Activated naive CD8-positive, alpha-beta T cell treated with anti-CD3 and anti-CD28 coated beads, Interleukin-2, amount 50 U/mL, for 24 hours (primary cell): ENCODE measurements at regions not wholly inside any gene's neighbourhood (a gene's known extent, or its start where the extent isn't known, plus 50 kb on each side); places are given as distances from the start of the nearest gene placed in this dataset.
A peak's percentile ranks its signal among the peaks of the same experiment; 100 is the strongest.

Experiments
- ATAC-seq: fragments of 150-1000 bp; cut with Tn5 transposase; one replicate; pipeline ENCODE4 v1.10.0; 2021
- DNase-seq: peaks from one replicate; pipeline ENCODE4 v3.0.0; 2021
- H3K27ac Mint-ChIP-seq: one replicate; pipeline ENCODE4 v1.8.0; 2021; ENCODE audit warnings: mild to moderate bottlenecking, mixed read lengths
- H3K27me3 Mint-ChIP-seq: one replicate; pipeline ENCODE4 v1.8.0; 2021; ENCODE audit warnings: mixed read lengths
- H3K36me3 Mint-ChIP-seq: one replicate; pipeline ENCODE4 v1.8.0; 2021; ENCODE audit warnings: low read depth, mixed read lengths
- H3K4me1 Mint-ChIP-seq: one replicate; pipeline ENCODE4 v1.8.0; 2021; ENCODE audit warnings: mixed read lengths
- H3K4me3 Mint-ChIP-seq: one replicate; pipeline ENCODE4 v1.8.0; 2021; ENCODE audit warnings: mild to moderate bottlenecking, moderate library complexity, mixed read lengths
- H3K9me3 Mint-ChIP-seq: one replicate; pipeline ENCODE4 v1.8.0; 2021; ENCODE audit warnings: mixed read lengths

- no peaks in the 10 kb centered on the region for H3K27me3 Mint-ChIP-seq
- peaks cover 2% of the 10 kb centered on the region for H3K4me1 Mint-ChIP-seq
- no peaks in the 10 kb centered on the region for H3K36me3 Mint-ChIP-seq
- no peak overlapping the region for H3K27ac Mint-ChIP-seq
- H3K4me3 Mint-ChIP-seq, result no peak overlapping the region
- no peaks in the 10 kb centered on the region for H3K9me3 Mint-ChIP-seq
- ATAC-seq, result no peak
- no peak for DNase-seq
These were observed 53.8 kb upstream of the PSEN2 start for GRCh38 chr1:226816576-226816975.

GRCh38 chr1:226814751-226815537 is 55.5 kb upstream of the PSEN2 start:
- Mint-ChIP-seq H3K36me3 (no peaks in the 10 kb centered on the region), H3K27me3 (no peaks in the 10 kb centered on the region), H3K9me3 (no peaks in the 10 kb centered on the region), H3K27ac (no peak overlapping the region), H3K4me1 (peaks cover 2% of the 10 kb centered on the region), H3K4me3 (no peak overlapping the region)
- ATAC-seq (no peak), DNase-seq (no peak)

GRCh38 chr1:226813671-226814591 is 56.5 kb upstream of the PSEN2 start:
- Mint-ChIP-seq H3K27me3 (no peaks in the 10 kb centered on the region), H3K4me3 (no peak overlapping the region), H3K9me3 (no peaks in the 10 kb centered on the region), H3K4me1 (peaks cover 2% of the 10 kb centered on the region), H3K27ac (no peak overlapping the region), H3K36me3 (no peaks in the 10 kb centered on the region)
- ATAC-seq (no peak), DNase-seq (no peak)

GRCh38 chr1:226810681-226811080 is 59.7 kb upstream of the PSEN2 start:
- Mint-ChIP-seq H3K36me3 (no peaks in the 10 kb centered on the region), H3K27me3 (no peaks in the 10 kb centered on the region), H3K27ac (no peak overlapping the region), H3K9me3 (no peaks in the 10 kb centered on the region), H3K4me1 (peaks cover 2% of the 10 kb centered on the region), H3K4me3 (no peak overlapping the region)
- no peak for ATAC-seq
- no peak for DNase-seq

- Mint-ChIP-seq H3K4me1 (peaks cover 2% of the 10 kb centered on the region), H3K36me3 (no peaks in the 10 kb centered on the region), H3K27ac (no peak overlapping the region), H3K27me3 (no peaks in the 10 kb centered on the region), H3K9me3 (no peaks in the 10 kb centered on the region), H3K4me3 (no peak overlapping the region)
- DNase-seq (no peak), ATAC-seq (no peak)
These were observed 60.4 kb upstream of the PSEN2 start for GRCh38 chr1:226809785-226810571.

GRCh38 chr1:226808501-226808900 is 61.9 kb upstream of the PSEN2 start:
- Mint-ChIP-seq H3K27ac (no peak overlapping the region), H3K9me3 (no peaks in the 10 kb centered on the region), H3K4me3 (no peak overlapping the region), H3K27me3 (no peaks in the 10 kb centered on the region), H3K4me1 (peaks cover 6% of the 10 kb centered on the region), H3K36me3 (no peaks in the 10 kb centered on the region)
- DNase-seq, result no peak
- no peak for ATAC-seq

- Mint-ChIP-seq H3K4me1 (peaks cover 4% of the 10 kb centered on the region), H3K9me3 (no peaks in the 10 kb centered on the region), H3K27me3 (no peaks in the 10 kb centered on the region), H3K36me3 (no peaks in the 10 kb centered on the region), H3K27ac (no peak overlapping the region), H3K4me3 (no peak overlapping the region)
- ATAC-seq (no peak), DNase-seq (no peak)
These were observed 63.4 kb upstream of the PSEN2 start for GRCh38 chr1:226806988-226807387.

GRCh38 chr1:226804907-226805759 is 65.3 kb upstream of the PSEN2 start:
- H3K36me3 Mint-ChIP-seq, result no peaks in the 10 kb centered on the region
- H3K4me3 Mint-ChIP-seq, result no peak overlapping the region
- H3K9me3 Mint-ChIP-seq, result no peaks in the 10 kb centered on the region
- H3K27ac Mint-ChIP-seq, result no peak overlapping the region
- DNase-seq, result no peak
- peaks cover 12% of the 10 kb centered on the region for H3K4me1 Mint-ChIP-seq
- H3K27me3 Mint-ChIP-seq, result no peaks in the 10 kb centered on the region
- ATAC-seq, result no peak

- DNase-seq, result no peak
- H3K27ac Mint-ChIP-seq, result peak overlapping the region; percentile 67
- H3K27me3 Mint-ChIP-seq, result no peaks in the 10 kb centered on the region
- H3K4me1 Mint-ChIP-seq, result peaks cover 37% of the 10 kb centered on the region
- H3K36me3 Mint-ChIP-seq, result no peaks in the 10 kb centered on the region
- no peak overlapping the region for H3K4me3 Mint-ChIP-seq
- ATAC-seq, result no peak
- no peaks in the 10 kb centered on the region for H3K9me3 Mint-ChIP-seq
These were observed 61.8 kb upstream of the ITPKB start for GRCh38 chr1:226800763-226801380.

GRCh38 chr1:226799634-226800281 is 60.7 kb upstream of the ITPKB start:
- Mint-ChIP-seq H3K9me3 (no peaks in the 10 kb centered on the region), H3K4me1 (peaks cover 34% of the 10 kb centered on the region), H3K27ac (peak overlapping the region; percentile 80), H3K4me3 (peak overlapping the region; percentile 35), H3K27me3 (no peaks in the 10 kb centered on the region), H3K36me3 (no peaks in the 10 kb centered on the region)
- ATAC-seq (no peak), DNase-seq (no peak)

GRCh38 chr1:226798427-226799411 is 59.6 kb upstream of the ITPKB start:
- Mint-ChIP-seq H3K27ac (peak overlapping the region; percentile 80), H3K27me3 (no peaks in the 10 kb centered on the region), H3K4me1 (peaks cover 33% of the 10 kb centered on the region), H3K4me3 (peak overlapping the region; percentile 35), H3K9me3 (no peaks in the 10 kb centered on the region), H3K36me3 (no peaks in the 10 kb centered on the region)
- ATAC-seq (peak; percentile 89), DNase-seq (peak; percentile 75)

GRCh38 chr1:226797151-226797550 is 58.1 kb upstream of the ITPKB start:
- no peaks in the 10 kb centered on the region for H3K9me3 Mint-ChIP-seq
- H3K27me3 Mint-ChIP-seq, result no peaks in the 10 kb centered on the region
- no peaks in the 10 kb centered on the region for H3K36me3 Mint-ChIP-seq
- H3K4me3 Mint-ChIP-seq, result no peak overlapping the region
- H3K4me1 Mint-ChIP-seq, result peaks cover 33% of the 10 kb centered on the region
- no peak for DNase-seq
- no peak for ATAC-seq
- H3K27ac Mint-ChIP-seq, result no peak overlapping the region
